ENCODE measurements at regions not wholly inside any gene's neighbourhood (a gene's known extent, or its start where the extent isn't known, plus 50 kb on each side); places are given as distances from the start of the nearest gene placed in this dataset.

DNA sequence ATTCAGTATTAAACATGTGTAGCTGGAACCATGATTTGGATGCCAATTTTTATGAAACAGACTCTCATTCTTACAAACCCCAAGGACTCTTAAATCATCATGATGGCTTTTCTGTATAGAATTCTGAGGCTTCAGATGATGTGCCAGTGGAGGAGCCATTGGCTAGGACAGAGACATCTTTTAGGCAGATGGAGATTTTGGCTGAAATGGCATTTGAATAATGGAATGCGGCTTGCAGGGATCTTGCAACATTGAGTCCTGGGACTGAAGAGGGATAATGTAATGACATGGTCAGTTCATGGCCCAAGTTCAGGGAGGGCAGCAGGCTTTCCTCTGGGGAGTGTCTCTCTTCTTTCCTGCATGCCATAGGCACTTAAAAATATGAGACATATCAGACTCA is 172.4 kb downstream of the ABCA8 start:
- TF ChIP-seq, protein P1, sequence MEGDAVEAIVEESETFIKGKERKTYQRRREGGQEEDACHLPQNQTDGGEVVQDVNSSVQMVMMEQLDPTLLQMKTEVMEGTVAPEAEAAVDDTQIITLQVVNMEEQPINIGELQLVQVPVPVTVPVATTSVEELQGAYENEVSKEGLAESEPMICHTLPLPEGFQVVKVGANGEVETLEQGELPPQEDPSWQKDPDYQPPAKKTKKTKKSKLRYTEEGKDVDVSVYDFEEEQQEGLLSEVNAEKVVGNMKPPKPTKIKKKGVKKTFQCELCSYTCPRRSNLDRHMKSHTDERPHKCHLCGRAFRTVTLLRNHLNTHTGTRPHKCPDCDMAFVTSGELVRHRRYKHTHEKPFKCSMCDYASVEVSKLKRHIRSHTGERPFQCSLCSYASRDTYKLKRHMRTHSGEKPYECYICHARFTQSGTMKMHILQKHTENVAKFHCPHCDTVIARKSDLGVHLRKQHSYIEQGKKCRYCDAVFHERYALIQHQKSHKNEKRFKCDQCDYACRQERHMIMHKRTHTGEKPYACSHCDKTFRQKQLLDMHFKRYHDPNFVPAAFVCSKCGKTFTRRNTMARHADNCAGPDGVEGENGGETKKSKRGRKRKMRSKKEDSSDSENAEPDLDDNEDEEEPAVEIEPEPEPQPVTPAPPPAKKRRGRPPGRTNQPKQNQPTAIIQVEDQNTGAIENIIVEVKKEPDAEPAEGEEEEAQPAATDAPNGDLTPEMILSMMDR (IDR thresholded peaks at IDR 0.05) = no peak
- no peak for TF ChIP-seq SIN3A (IDR thresholded peaks at IDR 0.05; ENCODE audit: borderline replicate concordance, insufficient read depth, low read depth, low read length)
- TF ChIP-seq, protein P2, sequence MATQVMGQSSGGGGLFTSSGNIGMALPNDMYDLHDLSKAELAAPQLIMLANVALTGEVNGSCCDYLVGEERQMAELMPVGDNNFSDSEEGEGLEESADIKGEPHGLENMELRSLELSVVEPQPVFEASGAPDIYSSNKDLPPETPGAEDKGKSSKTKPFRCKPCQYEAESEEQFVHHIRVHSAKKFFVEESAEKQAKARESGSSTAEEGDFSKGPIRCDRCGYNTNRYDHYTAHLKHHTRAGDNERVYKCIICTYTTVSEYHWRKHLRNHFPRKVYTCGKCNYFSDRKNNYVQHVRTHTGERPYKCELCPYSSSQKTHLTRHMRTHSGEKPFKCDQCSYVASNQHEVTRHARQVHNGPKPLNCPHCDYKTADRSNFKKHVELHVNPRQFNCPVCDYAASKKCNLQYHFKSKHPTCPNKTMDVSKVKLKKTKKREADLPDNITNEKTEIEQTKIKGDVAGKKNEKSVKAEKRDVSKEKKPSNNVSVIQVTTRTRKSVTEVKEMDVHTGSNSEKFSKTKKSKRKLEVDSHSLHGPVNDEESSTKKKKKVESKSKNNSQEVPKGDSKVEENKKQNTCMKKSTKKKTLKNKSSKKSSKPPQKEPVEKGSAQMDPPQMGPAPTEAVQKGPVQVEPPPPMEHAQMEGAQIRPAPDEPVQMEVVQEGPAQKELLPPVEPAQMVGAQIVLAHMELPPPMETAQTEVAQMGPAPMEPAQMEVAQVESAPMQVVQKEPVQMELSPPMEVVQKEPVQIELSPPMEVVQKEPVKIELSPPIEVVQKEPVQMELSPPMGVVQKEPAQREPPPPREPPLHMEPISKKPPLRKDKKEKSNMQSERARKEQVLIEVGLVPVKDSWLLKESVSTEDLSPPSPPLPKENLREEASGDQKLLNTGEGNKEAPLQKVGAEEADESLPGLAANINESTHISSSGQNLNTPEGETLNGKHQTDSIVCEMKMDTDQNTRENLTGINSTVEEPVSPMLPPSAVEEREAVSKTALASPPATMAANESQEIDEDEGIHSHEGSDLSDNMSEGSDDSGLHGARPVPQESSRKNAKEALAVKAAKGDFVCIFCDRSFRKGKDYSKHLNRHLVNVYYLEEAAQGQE (IDR thresholded peaks at IDR 0.05; ENCODE audit: insufficient read depth in 1 of 2, low read depth in 2 of 2, low read length in 1 of 2) = no peak
- TF ChIP-seq POLR2AphosphoS5 (IDR thresholded peaks at IDR 0.05; ENCODE audit: low read depth, low read length) = no peak
- no peak for TF ChIP-seq TCF7L2 (IDR thresholded peaks at IDR 0.05; ENCODE audit: low read depth, low read length)
